NCI-H146 treated with DMSO at 0.1 percent for 48 hours (cell line): ENCODE measurements at regions not wholly inside any gene's neighbourhood (a gene's known extent, or its start where the extent isn't known, plus 50 kb on each side); places are given as distances from the start of the nearest gene placed in this dataset.

Experiments used
- DNase-seq: peaks from one replicate; lab custom pipeline; 2025; ENCODE audit not compliant: unreplicated experiment; lab: John Stamatoyannopoulos, UW

DNA sequence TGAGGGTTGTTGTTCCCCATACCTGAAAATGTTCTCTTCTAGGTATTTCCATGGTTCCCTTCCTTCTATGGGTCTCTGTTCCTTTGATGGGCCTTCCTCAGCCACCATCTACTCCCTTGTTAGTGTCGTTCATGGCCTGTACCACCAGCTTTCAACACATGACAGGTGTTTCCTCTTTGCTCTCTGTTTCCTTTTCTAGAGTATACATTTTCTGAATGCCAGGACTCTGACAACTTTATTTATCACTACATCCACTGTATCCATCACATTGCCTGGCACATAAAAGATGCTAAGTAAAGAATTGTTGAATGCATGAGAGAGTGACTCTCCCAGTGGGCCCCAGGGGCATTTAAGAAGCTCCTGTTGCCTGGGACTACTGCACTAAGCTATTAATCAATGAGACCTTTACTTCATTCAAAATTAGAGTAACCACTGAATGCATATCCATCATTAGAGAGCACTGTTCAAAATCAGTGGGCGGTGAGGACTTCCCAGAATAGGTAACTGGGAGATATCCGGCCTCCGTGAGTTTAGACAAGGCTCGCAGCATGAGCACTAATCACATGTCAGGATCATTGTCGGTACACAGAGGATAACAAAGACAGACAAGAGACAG is 255.0 kb downstream of the CBLN1 start:
- no peak for DNase-seq

DNA sequence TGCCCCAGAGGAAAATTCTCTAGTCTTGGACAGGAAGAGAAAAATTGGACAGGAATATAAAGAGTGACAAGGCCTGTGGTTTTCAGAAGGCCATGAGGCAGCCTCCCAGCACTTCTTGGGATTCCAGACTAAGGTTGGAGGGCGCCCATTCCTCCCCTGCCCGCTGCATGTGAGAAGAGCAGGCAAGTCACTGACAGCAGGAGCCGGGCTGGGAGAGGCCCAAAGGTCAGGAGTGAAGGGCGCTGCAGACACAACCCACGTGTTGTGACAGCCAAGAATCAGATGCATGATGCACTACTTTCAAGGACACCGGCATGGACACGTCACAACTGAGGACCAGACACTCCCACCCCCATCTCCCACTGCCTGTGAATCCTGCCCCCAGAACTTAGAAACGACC is 256.7 kb downstream of the CBLN1 start:
- DNase-seq, result no peak

DNA sequence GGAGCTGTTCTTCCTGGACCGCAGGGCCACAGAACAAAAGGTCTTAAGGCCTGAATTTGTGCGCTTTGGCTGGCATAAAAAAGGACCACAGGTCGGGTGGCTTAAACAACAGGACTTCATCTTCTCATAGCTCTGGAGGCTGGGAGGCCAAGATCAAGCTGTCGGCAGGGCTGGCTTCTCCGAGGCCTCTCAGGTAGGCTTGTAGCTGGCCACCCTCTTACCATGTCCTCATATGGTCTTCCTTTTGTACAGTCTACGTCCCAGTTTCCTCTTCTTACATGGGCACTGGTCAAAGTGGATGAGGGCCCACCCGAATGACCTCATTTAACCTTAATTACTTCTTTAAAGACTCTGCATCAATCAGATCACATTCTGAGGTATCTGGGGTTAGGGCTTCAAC is 257.6 kb downstream of the CBLN1 start:
- no peak for DNase-seq

DNA sequence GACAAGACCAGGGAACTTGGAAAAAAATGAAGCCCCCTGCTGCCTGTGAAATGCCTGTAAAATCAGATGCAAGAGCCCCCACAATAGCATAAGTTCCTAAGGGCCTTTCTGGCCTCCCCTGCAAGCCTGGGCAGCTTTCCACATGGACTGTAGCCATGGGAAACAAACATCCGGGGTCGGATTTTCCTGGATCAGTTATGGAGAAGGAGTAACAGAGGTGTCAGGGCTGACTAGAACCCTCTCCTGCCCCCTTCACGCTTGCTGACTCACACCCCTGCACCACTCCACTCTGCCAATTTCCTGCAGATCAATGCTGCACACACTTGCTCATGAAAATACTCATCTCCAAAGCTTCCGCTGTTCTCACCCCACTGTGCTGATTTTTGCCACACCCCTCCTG is 258.6 kb downstream of the CBLN1 start:
- no peak for DNase-seq

DNA sequence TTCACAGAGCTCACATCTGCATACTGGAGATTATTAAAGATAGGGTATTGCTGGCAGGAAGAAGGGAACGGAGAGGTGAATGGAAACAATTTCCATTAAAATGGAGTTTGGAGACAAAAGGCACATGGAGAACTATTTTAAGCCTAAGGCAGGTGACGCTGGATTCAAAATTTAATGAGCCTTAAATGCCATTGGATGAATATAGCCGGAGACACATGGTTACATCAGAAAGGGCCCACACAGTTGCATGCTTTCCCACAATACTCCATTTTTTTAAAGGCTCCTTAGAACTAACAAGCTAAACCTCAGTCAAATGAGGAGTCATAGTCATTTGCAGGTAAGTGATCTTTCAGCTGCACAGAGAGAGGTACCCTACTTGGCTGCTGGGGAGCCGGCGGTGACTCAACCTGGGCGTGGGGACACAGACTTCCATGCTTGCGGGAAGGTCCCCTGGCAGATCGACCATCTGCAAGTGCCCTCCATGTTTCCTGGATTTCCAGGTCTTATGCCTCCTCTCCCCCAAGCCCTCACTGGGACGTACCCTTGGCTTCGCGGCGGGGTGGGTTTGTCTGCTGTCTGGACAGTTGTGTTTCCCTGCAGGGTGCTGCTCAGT is 259.2 kb downstream of the CBLN1 start:
- DNase-seq, result no peak

DNA sequence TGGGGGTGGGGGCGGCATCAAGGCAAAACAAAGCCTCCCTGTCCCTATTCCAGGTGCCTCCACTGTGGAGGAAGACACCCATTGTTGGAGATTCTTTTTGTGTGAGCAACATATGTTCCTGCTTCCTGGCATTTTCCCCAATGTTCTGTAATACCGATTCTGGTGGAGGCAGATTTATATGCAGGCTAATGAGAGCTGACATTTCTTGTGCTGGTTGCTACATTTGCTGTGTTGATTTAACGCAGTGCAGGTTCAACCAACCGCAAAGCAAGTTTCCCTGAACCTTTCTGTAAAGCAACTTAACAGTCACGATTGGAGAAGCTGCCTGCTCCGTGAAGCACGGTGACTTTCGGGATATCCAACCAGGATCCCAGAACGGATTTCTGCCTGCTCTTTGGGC is 260.5 kb downstream of the CBLN1 start:
- DNase-seq, result no peak

DNA sequence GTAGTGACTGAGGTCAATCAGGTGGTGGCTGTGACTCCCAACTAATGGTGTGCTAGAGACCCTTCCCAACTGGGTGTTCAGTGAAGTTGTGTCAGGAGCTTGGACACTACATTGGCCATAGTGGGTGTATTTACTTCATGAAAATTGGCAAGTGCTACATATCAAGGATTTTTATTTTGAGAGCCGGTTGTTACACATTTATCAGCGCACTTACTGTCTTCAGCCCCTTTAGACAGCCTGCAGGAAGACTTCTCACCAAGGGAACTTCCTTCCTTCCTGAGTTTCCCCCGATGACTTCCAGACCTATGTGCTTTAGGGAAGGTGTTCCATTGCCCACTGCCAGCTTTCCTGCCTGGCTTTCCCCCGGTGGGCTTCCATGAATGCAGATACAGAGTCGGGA is 261.2 kb downstream of the CBLN1 start:
- DNase-seq, result no peak

DNA sequence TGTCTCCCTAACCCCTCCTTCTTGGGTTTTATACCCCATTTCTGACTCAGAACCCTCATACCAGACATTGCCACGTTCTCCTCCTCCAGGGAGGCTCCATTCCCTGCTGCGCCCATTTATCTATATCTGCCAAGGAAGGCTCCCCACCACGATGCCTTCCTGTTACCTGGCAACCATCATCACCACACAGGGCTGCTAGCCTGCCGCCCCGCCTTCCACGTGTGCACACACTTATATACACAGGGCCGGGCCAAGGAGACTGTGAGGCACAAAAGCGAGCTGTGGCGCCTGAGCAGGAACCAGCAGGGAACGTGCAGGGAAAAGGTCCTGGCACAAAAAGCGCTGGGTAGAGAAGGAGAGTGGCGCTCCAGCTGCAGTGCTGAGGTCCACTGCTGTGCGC is 261.8 kb downstream of the CBLN1 start:
- no peak for DNase-seq

DNA sequence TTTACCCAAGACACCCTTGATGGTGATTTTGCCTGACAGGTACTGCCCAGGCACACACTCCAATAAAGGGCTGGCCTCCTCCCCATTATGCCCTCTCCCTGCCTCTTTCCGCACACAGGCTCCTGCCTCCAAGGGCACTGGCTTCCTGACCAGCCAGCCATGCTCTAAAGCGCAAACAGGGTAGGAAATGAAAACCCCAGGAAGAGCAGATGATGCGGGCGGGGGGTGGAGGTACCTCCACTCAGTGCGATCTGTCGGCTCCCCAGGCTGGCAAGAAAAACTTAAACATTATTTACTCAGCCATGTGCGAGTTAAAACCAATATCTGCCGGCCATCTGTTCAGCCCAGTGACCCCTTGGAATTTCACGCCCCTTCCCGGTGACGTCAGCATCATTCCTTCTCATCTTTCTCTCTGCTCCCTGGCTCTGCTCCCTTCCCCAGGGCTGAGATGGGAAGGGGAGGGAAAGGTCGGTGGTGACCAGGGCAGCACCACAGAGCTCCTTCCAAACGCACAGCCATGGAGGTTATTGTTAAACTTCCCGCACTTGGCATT is 262.5 kb downstream of the CBLN1 start:
- DNase-seq, result no peak

DNA sequence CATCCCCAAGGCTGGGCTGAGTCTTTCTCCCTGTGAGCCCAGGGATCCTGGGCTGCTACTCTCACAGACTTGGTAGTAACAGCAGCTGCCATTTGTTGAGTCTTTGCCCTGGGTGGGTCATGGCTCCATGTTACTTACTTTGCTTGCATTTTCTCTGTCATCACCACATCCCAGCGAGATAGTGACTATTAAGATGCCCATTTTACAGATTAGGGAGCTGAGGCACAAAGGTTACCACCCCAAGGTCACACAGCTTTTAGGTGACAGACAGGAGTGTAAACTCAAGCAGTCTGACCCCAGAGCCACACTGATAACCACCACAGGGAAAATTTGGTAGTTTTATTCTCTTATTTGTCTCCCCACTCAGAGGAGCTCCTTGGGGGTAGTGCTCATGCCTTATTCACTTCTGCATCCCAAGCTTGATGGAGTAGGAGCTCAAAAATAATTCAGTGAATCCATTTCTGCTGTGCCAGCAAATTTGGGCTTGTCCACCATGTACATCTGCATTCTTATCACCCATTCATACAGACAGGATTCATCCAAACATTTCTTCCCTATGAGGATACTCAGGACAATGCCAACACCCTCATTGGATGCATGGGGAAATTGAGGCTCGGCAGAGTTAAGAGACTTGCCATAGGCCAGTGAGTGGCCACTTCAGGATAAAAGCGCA is 263.2 kb downstream of the CBLN1 start:
- DNase-seq, result no peak

DNA sequence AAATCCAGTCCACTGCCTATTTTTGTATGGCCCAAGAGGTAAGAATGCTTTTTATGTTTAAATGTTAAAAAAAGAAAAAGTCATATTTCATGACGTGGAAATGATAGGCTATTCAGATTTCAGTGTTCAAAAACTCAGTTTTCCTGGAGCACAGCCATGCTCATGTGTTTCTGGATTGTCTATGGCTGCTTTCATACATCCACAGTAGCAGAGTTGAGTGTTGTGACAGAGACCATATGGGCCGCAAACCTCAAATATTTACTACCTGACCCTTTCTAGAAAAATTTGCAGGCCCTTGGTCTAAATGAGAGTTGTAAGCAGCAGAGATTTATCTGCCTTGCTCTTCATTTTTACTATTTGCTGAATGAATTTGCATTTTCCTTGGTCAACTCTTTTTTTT is 264.1 kb downstream of the CBLN1 start:
- DNase-seq, result no peak

DNA sequence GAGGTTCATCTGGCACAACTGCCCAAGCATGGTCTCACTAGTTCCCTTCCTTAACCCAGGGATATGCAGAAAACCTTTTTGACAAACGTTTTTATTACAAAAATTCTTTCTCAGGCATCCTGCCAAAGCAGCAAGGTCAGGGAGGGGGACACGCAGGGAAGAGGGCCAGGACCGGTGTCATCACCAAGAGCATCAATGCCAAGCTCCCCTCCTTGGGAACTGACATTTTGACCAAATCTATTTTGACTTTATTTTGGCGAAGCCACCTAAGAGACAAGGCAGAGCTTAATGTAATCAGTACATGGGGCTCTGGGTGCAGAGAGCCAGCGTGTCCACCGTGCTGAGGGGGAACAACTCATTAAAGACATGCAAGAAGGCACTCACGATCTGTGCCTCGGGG is 265.2 kb downstream of the CBLN1 start:
- DNase-seq, result no peak

DNA sequence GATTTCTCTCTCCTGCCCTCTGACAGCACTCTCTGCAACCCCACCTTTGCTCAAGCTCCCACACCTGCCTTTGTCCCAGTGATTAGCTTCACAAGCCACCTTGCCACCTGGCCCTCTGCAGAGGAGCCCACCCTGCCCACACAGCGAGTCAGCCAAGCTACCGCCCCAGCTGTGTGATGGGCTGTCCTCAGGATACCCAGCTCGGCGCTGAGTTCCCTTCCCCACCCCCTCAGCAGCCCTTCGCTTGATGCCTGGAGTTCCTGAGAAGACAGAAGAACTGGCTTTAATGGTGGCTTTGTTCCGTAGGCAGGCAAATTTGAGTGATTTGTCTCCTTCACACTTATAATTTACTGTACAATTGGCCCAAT is 266.4 kb downstream of the CBLN1 start:
- no peak for DNase-seq

DNA sequence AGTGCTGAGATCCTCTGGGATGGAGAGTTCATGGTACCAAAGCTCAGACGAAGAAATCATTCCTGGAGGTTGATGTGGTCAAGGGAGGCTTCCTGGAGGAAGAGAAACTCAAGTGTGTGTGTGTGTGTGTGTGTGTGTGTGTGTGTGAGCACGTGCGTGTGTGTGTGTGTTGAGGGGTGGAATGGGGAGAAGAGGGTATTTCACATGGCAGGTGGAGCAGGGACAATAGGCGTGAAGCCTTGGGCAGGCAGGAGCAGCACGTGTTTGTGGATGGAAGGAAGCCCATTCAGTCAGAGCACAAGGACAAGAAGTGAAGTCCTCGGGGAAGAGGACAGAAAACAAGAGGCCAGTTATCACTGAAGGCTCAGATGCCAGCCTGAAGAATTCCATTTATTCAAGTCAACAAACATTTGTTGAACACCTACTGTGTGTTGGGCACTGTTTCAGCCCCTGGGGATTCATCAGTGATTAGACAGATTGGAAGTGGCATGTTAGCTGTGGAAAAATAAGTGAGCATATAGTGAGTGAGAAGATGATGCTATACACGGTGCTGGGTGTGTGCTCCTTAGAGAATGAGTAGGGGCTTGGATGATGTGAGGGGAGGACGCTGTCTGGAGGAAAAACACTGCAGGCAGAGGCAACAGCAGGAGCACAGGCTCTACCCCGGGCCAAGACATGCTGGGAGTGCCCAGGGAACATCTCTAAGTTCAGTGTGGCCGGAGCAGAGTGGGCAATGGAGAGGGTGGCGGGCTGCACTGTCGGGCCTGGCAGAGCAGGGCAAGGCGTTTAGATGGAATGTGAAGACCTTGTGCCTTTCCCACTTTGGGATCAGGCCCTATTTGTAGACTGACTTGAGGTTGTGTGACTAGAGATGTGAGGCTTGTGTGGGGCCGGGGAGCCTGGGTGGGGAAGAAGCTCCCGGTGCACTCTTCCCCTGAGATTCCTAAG is 267.1 kb downstream of the CBLN1 start:
- DNase-seq, result no peak

DNA sequence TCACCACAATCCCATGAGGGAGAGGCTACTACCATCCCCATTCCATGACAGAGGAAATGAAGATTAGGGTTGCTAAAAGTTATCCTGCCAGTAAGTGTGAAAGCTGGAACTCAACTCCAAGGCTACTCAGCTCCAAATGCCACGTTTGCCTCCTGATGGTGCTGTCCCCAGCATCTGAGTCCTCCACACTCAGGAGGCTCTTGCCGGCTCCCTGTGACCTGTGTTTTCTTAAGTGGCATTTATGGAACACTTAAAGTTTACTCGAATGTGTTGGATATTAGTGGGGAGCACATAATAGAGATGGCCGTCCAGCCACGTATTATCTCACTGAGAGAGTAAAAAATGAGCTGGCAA is 267.9 kb downstream of the CBLN1 start:
- no peak for DNase-seq

DNA sequence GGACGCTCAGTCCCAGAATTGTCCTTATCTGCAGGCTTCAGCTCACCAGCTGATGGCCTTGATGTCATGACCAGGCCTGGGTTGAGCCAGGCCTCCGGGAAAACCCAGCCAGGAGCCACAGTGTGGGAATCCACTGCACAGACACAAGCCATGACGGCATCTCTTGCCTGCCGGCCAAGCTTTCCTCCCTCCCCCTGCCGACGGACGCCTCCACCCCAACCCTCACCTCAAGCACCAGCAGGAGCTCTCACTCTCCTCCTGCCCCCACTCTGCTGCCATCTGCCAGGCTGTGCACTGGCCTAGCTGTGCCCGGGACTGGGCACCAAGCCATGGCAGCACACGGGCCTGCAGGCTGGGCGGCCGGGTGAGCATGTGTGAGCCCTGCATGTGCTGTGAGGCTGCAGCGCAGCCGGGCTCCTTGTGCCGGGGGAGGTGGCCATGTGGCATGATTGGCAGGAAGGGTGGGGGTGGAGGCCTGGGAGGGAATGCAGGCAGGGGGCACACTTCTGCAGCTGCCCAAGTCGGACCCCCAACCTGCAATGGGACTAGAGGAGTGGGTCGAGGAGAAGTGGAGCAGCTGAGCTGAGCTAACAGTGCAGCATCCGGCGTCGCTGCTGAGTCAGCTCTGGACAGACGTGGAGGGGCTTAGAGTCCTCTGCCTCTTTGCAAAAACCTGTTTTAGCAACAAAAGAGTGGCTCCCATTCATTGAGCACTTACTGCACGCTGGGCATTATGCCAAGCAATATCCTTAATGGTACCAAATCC is 268.5 kb downstream of the CBLN1 start:
- DNase-seq, result no peak

DNA sequence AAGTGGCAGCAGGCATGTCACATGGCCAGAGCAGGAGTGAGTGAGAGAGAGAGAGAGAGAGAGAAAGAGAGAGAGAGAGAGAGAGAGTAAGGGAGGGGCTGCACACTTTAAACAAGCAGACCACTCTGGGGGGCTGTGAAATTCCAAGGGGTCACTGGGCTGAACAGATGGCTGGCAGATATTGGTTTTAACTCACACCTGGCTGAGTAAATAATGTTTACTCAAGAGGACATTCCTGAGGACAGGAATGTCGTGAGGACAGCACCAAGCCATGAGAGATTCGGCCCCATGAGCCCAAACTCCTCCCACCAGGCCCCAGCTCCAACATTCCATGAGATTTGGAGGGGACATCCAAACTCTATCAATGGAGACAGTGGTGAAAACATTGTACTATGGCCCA is 269.7 kb downstream of the CBLN1 start:
- no peak for DNase-seq

DNA sequence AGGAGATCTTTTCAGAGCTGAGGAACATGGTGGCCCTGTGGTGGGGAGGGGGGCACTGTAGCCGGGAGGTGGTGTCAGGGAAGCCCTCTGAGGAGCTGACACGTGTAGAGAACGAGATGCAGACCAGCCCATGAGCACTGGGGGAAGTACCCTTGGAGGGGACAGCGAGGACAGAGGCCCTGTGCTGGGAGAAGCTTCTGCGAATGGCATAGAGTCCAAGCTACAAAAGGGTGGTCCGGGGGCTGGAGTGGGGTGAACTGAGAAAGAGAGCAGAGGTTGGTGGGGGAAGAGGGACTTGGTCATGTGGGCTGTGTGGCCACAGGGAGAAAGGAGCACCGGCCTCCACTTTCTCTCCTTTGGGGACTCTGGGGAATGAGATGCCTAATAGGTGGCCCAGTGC is 270.8 kb downstream of the CBLN1 start:
- no peak for DNase-seq

DNA sequence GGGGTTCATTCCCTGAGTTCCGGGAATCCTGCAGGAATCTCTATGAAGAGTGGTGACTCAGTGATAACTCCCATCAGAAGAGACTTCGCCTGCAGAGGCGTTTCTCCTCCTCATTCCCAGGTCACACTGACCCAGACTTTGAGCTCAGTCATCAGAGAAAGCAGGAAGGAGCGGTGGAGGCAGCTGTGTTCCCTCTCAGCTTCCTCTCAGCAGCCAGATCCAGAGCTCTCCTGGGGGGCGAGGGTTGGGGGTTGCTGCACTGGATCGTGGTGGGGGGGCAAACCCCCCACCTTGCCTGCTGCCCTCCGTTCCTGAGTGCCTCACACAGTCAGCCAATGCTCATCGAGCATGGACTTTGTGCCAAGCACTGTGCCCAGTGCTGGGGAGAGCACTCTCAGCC is 271.2 kb downstream of the CBLN1 start:
- DNase-seq, result no peak

DNA sequence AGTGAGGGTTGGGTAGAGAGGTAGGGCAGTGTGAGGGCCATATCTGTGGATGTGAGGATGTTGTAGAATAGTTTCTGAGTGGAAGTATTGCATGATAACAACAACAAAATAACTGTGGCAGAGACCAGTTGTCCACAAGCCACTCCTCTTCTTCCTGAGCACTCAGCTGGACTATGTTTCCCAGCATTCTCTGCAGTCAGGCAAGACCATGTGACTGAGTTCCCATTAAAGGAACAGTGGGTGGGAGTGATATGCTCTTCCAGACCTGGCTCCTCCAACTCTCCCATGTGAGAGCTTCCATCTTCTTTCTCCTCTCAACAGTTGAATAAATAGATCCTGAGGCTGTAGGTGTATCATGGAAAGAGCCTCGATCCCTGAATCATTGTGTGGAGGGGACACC is 272.4 kb downstream of the CBLN1 start:
- DNase-seq, result no peak

DNA sequence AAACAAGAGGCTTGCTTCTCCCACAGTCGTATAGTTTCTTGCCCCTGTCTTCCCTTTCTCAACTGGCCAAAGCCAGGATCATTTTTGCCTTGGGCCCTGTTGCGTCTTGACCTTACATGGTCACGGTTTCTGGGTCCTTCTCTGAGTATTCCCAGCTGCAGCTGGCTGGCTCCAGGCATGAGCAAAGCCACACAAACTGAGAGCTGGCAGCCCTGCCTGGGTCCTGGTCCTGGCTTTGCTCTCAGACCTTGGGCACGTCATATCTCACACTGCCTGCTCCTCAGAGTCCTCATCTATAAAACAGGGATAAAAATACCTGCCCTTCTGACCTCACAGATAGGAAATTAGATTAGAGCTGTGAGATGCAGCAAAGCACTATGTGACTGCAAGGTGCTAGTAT is 277.6 kb downstream of the CBLN1 start:
- DNase-seq, result no peak
